ENCODE measurements at regions not wholly inside any gene's neighbourhood (a gene's known extent, or its start where the extent isn't known, plus 50 kb on each side); places are given as distances from the start of the nearest gene placed in this dataset.

DNA sequence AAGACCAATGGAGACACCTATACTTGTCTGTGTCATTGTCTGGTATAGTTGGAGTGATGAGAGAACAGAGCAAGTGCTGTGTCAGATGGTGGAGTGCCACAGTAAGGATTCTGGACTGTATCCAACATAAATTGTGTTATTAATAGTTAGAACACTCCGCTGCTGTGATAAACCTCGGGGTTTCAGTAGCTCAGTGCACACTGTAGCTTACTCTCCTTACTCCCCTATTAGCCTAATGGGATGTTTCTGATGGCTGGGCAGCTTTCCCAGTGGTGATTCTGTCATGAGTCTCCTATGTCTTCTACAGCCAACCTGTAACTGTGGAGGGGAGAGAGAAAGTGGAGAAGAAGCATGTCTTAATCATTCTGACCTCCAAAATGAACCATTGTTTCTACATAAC, 127.6 kb upstream of the PTCH1 start:
- H3K4me2 ChIP-seq (ENCODE audit: low read depth, low read length), result no peak overlapping the region
- H3K27me3 ChIP-seq (replicated peaks; ENCODE audit: insufficient read depth, low read length), result no peaks in the 10 kb centered on the region
- TF ChIP-seq, protein P1, sequence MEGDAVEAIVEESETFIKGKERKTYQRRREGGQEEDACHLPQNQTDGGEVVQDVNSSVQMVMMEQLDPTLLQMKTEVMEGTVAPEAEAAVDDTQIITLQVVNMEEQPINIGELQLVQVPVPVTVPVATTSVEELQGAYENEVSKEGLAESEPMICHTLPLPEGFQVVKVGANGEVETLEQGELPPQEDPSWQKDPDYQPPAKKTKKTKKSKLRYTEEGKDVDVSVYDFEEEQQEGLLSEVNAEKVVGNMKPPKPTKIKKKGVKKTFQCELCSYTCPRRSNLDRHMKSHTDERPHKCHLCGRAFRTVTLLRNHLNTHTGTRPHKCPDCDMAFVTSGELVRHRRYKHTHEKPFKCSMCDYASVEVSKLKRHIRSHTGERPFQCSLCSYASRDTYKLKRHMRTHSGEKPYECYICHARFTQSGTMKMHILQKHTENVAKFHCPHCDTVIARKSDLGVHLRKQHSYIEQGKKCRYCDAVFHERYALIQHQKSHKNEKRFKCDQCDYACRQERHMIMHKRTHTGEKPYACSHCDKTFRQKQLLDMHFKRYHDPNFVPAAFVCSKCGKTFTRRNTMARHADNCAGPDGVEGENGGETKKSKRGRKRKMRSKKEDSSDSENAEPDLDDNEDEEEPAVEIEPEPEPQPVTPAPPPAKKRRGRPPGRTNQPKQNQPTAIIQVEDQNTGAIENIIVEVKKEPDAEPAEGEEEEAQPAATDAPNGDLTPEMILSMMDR (IDR thresholded peaks at IDR 0.05; ENCODE audit: low read length), result no peak
- TF ChIP-seq EZH2 (optimal IDR thresholded peaks at IDR 0.05; ENCODE audit: low read depth, low read length) (no peak), EZH2phosphoT487 (IDR thresholded peaks at IDR 0.05; ENCODE audit: low read length) (no peak)
- no peaks in the 10 kb centered on the region for H3K4me1 ChIP-seq (ENCODE audit: low read length)
- no peaks in the 10 kb centered on the region for H3K9me3 ChIP-seq (replicated peaks; ENCODE audit: insufficient read depth, low read length)
- no peaks in the 10 kb centered on the region for H3K79me2 ChIP-seq (ENCODE audit: low read length)
- DNase-seq, result no peak
- no peak overlapping the region for H3K27ac ChIP-seq (ENCODE audit: low read length)
- H3K4me3 ChIP-seq (ENCODE audit: low read length), result no peak overlapping the region
- H2AFZ ChIP-seq (ENCODE audit: low read length), result no peak overlapping the region
- H3F3A ChIP-seq (ENCODE audit: insufficient read depth, low read length), result no peaks in the 10 kb centered on the region
- H4K20me1 ChIP-seq (ENCODE audit: insufficient read depth, low read length), result no peaks in the 10 kb centered on the region
- H3K36me3 ChIP-seq (replicated peaks; ENCODE audit: insufficient read depth, low read length), result no peaks in the 10 kb centered on the region
- no peaks in the 10 kb centered on the region for H3K9me2 ChIP-seq (replicated peaks; ENCODE audit: insufficient read depth, low read length)
- H3K9ac ChIP-seq (ENCODE audit: low read length), result no peak overlapping the region

DNA sequence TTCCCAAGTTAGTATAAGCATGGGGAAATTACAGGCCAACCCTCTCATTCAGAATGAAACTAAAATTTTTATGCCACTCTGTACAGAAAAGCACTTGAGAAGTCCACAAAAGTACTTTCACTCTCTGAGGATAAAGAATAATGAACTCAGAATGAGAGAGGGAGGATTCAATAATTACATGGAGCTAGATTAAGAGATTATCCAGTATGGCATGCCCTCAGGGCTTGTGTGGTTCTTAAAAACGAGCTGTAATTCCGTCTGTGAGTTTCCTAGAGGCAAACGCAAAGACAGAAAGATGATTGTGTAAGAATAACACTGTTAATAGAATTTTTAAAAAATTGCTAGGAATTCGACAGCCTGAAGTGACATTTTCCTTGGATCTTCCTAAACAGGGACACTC, 126.8 kb upstream of the PTCH1 start:
- Histone ChIP-seq H3K4me1 (ENCODE audit: low read length) (no peaks in the 10 kb centered on the region), H2AFZ (ENCODE audit: low read length) (no peak overlapping the region), H3K27me3 (replicated peaks; ENCODE audit: insufficient read depth, low read length) (no peaks in the 10 kb centered on the region), H3K9ac (ENCODE audit: low read length) (no peak overlapping the region), H3K27ac (ENCODE audit: low read length) (no peak overlapping the region), H3K4me3 (ENCODE audit: low read length) (no peak overlapping the region), H3K79me2 (ENCODE audit: low read length) (no peaks in the 10 kb centered on the region), H4K20me1 (ENCODE audit: insufficient read depth, low read length) (no peaks in the 10 kb centered on the region), H3F3A (ENCODE audit: insufficient read depth, low read length) (no peaks in the 10 kb centered on the region), H3K36me3 (replicated peaks; ENCODE audit: insufficient read depth, low read length) (no peaks in the 10 kb centered on the region), H3K9me2 (replicated peaks; ENCODE audit: insufficient read depth, low read length) (no peaks in the 10 kb centered on the region), H3K4me2 (ENCODE audit: low read depth, low read length) (no peak overlapping the region), H3K9me3 (replicated peaks; ENCODE audit: insufficient read depth, low read length) (no peaks in the 10 kb centered on the region)
- DNase-seq, result no peak
- TF ChIP-seq, protein P1 (IDR thresholded peaks at IDR 0.05; ENCODE audit: low read length), result no peak
- no peak for TF ChIP-seq EZH2 (optimal IDR thresholded peaks at IDR 0.05; ENCODE audit: low read depth, low read length)
- TF ChIP-seq EZH2phosphoT487 (IDR thresholded peaks at IDR 0.05; ENCODE audit: low read length), result no peak

DNA sequence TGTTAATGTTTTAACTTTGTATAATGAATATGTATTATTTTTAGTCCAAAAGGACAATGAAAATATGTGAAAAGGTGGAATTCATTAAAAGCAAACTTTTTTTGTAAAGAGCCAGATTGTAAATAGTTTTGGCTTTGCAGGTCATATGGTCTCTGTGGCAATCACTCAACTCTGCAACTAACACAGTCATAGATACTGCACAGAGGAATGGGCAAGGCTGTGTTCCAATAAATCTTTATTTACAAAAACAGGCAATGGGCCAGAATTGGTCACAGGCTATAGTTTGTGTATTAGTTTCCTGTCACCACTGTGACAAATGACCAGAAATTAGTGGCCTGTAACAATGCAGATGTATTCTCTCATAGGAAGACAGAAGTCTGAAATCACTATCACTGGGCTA, 125.4 kb upstream of the PTCH1 start:
- H3K27me3 ChIP-seq (replicated peaks; ENCODE audit: insufficient read depth, low read length), result no peaks in the 10 kb centered on the region
- no peaks in the 10 kb centered on the region for H3K79me2 ChIP-seq (ENCODE audit: low read length)
- no peak overlapping the region for H3K27ac ChIP-seq (ENCODE audit: low read length)
- H2AFZ ChIP-seq (ENCODE audit: low read length), result no peak overlapping the region
- H3K9me3 ChIP-seq (replicated peaks; ENCODE audit: insufficient read depth, low read length), result no peaks in the 10 kb centered on the region
- no peak overlapping the region for H3K4me3 ChIP-seq (ENCODE audit: low read length)
- no peaks in the 10 kb centered on the region for H3F3A ChIP-seq (ENCODE audit: insufficient read depth, low read length)
- H3K9ac ChIP-seq (ENCODE audit: low read length), result no peak overlapping the region
- no peaks in the 10 kb centered on the region for H4K20me1 ChIP-seq (ENCODE audit: insufficient read depth, low read length)
- no peaks in the 10 kb centered on the region for H3K9me2 ChIP-seq (replicated peaks; ENCODE audit: insufficient read depth, low read length)
- no peak overlapping the region for H3K4me2 ChIP-seq (ENCODE audit: low read depth, low read length)
- H3K36me3 ChIP-seq (replicated peaks; ENCODE audit: insufficient read depth, low read length), result no peaks in the 10 kb centered on the region
- no peak for TF ChIP-seq EZH2phosphoT487 (IDR thresholded peaks at IDR 0.05; ENCODE audit: low read length)
- TF ChIP-seq, protein P1 (IDR thresholded peaks at IDR 0.05; ENCODE audit: low read length), result no peak
- TF ChIP-seq EZH2 (optimal IDR thresholded peaks at IDR 0.05; ENCODE audit: low read depth, low read length), result no peak
- DNase-seq, result no peak
- H3K4me1 ChIP-seq (ENCODE audit: low read length), result no peaks in the 10 kb centered on the region

All from MM.1S (cell line).